NB4 (cell line): ENCODE measurements at regions not wholly inside any gene's neighbourhood (a gene's known extent, or its start where the extent isn't known, plus 50 kb on each side); places are given as distances from the start of the nearest gene placed in this dataset.

Experiments
- DNase-seq: peaks from one replicate; pipeline ENCODE4 v3.0.0; 2010; ENCODE audit warnings: low read depth
- H3K4me3 ChIP-seq: one replicate; pipeline ENCODE4 v1.5.1; 2011; ENCODE audit warnings: mild to moderate bottlenecking, low read depth, low read length, moderate library complexity
- CTCF ChIP-seq: IDR thresholded peaks from one replicate; pipeline ENCODE4 v1.5.1; 2012; ENCODE audit warnings: low read depth, low read length
- MAX ChIP-seq: IDR thresholded peaks from 2 replicates; pipeline ENCODE4 v1.6.1; 2011; ENCODE audit warnings: low read depth, low read length
- MYC ChIP-seq: IDR thresholded peaks from 2 replicates; pipeline ENCODE4 v1.6.1; 2011; ENCODE audit warnings: low read depth, low read length
- POLR2A ChIP-seq: IDR thresholded peaks from 2 replicates; pipeline ENCODE4 v1.6.1; 2011; ENCODE audit warnings: mild to moderate bottlenecking; ENCODE audit not compliant: insufficient read length; ENCODE audit errors: extremely low read depth

GRCh38 chr11:90668502-90668901 lies 445.7 kb upstream of the CHORDC1 start:
- H3K4me3 ChIP-seq: no peak overlapping the region
- TF ChIP-seq POLR2A (no peak), MYC (no peak), MAX (no peak), CTCF (no peak)
- DNase-seq: no peak

- TF ChIP-seq MYC: no peak
- TF ChIP-seq POLR2A: no peak
- no peak for TF ChIP-seq MAX
- TF ChIP-seq CTCF: no peak
- DNase-seq: no peak
- no peak overlapping the region for H3K4me3 ChIP-seq
Observed at GRCh38 chr11:90661233-90661632, 438.4 kb upstream of the CHORDC1 start.

GRCh38 chr11:90656171-90656570 lies 433.3 kb upstream of the CHORDC1 start:
- DNase-seq: no peak
- TF ChIP-seq CTCF: no peak
- no peak for TF ChIP-seq MAX
- TF ChIP-seq POLR2A: no peak
- no peak for TF ChIP-seq MYC
- H3K4me3 ChIP-seq: no peak overlapping the region

GRCh38 chr11:90650153-90650552 lies 427.3 kb upstream of the CHORDC1 start:
- DNase-seq: no peak
- H3K4me3 ChIP-seq: no peak overlapping the region
- TF ChIP-seq MYC (no peak), MAX (no peak), POLR2A (no peak), CTCF (no peak)

- no peak overlapping the region for H3K4me3 ChIP-seq
- DNase-seq: no peak
- TF ChIP-seq MAX (no peak), POLR2A (no peak), CTCF (no peak), MYC (no peak)
Observed at GRCh38 chr11:90646706-90647105, 423.9 kb upstream of the CHORDC1 start.

GRCh38 chr11:90646266-90646665 lies 423.4 kb upstream of the CHORDC1 start:
- DNase-seq: no peak
- TF ChIP-seq MAX (no peak), MYC (no peak), POLR2A (no peak), CTCF (no peak)
- no peak overlapping the region for H3K4me3 ChIP-seq
